ENCODE measurements at regions not wholly inside any gene's neighbourhood (a gene's known extent, or its start where the extent isn't known, plus 50 kb on each side); places are given as distances from the start of the nearest gene placed in this dataset.

- DNase-seq (ENCODE audit: low spot score) = no peak
Measured at GRCh38 chr10:62709200-62709599, 95.3 kb upstream of the ADO start.

DNA sequence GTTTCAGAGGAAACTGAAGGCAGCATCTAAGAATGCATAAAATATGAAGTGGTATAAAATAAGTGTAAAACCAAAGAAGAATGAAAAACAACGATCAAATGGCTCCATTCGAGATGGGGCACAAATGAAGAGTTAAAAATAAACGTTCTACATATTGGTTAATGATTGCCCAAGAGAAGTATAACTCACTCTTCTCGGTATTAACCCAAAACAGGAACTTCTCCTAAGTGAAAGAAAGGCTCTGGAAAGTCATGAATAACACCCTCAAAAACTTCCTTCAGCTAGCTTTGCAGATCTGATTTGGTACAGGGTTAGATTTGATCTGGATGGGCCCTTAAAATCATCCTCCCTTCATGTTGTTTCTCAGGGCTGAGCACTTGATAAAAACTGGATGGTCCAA lies 94.3 kb upstream of the ADO start:
- DNase-seq (ENCODE audit: low spot score) = no peak

- DNase-seq (ENCODE audit: low spot score) = no peak
Measured at GRCh38 chr10:62715383-62715782, 89.1 kb upstream of the ADO start.

DNA sequence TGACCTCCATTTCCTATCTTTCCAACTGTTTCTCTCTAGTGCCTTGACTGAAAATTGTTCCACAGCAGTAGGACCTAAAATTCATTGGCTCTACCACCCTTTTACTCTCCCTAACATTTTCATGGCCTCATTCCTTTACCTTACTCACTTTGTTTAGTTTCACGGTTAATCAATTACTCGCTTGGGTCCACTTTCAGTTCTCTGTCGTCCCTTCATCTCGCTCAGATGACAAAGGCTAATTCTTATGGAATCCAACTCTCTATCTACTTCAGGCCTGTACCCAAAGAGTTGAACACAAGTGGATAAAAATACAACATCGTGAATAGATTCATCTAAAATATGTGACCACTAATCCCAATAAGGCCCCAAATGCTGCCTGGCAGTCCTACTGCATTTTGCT lies 85.9 kb upstream of the ADO start:
- DNase-seq (ENCODE audit: low spot score) = no peak

- no peak for DNase-seq (ENCODE audit: low spot score)
Measured at GRCh38 chr10:62719061-62719460, 85.5 kb upstream of the ADO start.

DNA sequence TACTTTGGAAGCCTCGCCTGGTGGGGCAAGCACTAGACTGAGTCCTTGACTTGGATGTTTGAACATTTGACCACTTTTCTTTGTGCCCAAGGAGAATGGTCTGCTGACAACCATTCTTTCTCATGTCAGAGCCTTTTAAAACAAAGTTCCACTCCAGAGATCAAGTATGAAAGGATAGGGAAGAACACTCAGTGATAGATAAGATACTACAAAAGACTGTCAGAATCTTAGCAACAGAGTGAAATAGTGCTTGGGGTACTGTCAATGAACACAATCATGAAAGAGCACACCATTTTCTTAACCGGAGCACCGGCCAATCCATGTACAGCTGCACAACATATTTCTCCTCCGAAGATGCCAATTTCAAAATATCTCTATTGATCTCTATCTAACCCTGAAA lies 82.8 kb upstream of the ADO start:
- DNase-seq (ENCODE audit: low spot score) = no peak

DNA sequence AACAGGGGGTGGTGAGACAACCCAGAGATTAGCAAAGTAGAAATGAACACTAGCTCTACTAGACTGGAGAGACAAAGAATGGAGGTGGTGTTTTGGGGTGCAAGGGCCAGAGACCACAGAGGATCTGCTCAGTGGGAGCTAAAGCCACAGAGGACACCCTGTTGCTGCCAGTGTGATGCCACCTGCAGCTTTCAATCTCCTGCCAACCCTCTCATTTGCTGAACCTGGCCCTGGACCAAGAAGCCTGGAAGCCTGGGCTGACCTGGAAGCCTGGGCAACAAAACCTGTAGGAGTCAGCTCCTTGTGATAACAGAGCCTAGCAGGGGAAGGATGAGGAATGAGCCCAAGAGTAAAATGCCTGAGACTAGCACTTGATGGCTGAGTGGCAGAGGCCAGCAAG lies 81.1 kb upstream of the ADO start:
- no peak for DNase-seq (ENCODE audit: low spot score)

- DNase-seq (ENCODE audit: low spot score) = no peak
Measured at GRCh38 chr10:62724465-62724864, 80.1 kb upstream of the ADO start.

GRCh38 chr10:62726142-62726541 lies 78.4 kb upstream of the ADO start:
- DNase-seq (ENCODE audit: low spot score) = no peak

GRCh38 chr10:62726638-62727037 lies 77.9 kb upstream of the ADO start:
- DNase-seq (ENCODE audit: low spot score) = no peak

DNA sequence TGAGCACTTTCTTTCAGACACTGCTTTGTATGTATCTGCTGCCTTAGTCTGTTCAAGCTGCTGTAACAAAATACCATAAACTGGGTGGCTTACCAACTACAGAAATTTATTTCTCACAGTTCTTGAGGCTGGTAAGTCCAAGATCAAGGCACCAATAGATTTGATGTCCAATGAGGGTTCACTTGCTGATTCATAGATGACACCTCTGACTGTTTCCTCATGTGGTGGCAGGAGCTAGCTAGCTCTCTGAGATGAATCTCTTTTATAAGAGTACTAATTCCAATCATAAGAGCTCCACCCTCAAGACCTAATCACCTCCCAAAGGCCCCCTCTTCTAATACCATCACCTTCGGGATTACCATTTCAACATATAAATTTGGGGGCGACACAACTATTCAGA lies 76.6 kb upstream of the ADO start:
- DNase-seq (ENCODE audit: low spot score) = no peak

- DNase-seq (ENCODE audit: low spot score) = no peak
Measured at GRCh38 chr10:62728479-62728878, 76.0 kb upstream of the ADO start.

GRCh38 chr10:62732841-62733653 lies 71.5 kb upstream of the ADO start:
- no peak for DNase-seq (ENCODE audit: low spot score)

GRCh38 chr10:62733654-62734293 lies 70.7 kb upstream of the ADO start:
- no peak for DNase-seq (ENCODE audit: low spot score)

- no peak for DNase-seq (ENCODE audit: low spot score)
Measured at GRCh38 chr10:62734781-62735463, 69.6 kb upstream of the ADO start.

DNA sequence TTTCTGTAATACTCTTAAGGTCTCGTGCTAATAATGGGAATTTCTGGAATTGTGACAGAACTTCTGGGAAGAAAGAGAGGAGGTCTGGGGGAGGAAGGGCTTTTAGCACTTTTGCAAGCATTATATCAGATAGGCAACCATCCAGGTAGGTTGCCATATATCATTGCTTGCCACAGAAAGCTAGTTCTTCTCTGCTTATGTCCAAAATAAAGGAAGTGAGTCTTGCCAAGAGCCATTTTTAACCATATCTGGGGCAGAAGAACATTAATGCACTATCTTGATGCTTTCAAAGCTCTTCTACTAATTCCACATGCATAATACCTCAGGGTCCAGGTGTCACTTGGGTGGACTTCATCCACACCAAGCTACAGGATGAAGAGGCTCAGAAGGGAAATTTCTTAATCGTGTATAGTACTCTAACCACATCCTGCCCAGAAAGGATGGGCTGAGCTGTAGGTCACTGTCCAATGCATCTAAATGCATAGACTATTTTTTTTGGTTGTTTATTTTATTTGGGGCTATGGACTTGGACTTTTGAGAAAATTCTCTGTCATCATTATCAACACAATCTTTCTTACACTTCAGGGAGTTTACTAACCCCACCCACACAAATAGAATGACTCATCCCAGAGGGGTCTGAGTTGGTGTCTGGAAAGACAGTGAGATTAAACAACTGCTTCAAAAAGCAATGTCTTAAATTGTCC lies 68.9 kb upstream of the ADO start:
- no peak for DNase-seq (ENCODE audit: low spot score)

- no peak for DNase-seq (ENCODE audit: low spot score)
Measured at GRCh38 chr10:62736168-62736546, 68.4 kb upstream of the ADO start.

GRCh38 chr10:62738916-62739315 lies 65.6 kb upstream of the ADO start:
- peak; percentile 19 for DNase-seq (ENCODE audit: low spot score)

GRCh38 chr10:62740885-62741745 lies 63.4 kb upstream of the ADO start:
- no peak for DNase-seq (ENCODE audit: low spot score)

DNA sequence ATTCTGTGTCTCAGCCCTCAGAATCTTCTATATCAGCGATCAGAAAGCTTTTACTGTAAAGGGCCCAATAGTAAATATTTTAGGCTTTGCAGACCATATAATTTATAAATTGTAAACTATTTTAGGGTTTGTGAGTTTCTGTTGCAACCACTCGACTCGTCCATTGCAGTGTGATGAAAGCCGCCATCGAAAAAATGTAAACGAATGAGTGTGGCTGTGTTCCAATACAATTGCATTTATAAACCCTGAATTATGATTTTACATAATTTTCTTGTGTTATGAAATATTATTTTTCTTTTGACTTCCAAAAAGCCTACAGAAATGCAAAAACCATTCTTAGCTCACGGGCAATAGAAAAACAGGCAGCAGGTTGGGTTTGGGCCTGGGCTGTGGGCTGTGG lies 62.5 kb upstream of the ADO start:
- no peak for DNase-seq (ENCODE audit: low spot score)

- DNase-seq (ENCODE audit: low spot score) = no peak
Measured at GRCh38 chr10:62742536-62743061, 61.9 kb upstream of the ADO start.

Data from AG08396 (cell line).